ENCODE measurements at regions not wholly inside any gene's neighbourhood (a gene's known extent, or its start where the extent isn't known, plus 50 kb on each side); places are given as distances from the start of the nearest gene placed in this dataset.

DNA sequence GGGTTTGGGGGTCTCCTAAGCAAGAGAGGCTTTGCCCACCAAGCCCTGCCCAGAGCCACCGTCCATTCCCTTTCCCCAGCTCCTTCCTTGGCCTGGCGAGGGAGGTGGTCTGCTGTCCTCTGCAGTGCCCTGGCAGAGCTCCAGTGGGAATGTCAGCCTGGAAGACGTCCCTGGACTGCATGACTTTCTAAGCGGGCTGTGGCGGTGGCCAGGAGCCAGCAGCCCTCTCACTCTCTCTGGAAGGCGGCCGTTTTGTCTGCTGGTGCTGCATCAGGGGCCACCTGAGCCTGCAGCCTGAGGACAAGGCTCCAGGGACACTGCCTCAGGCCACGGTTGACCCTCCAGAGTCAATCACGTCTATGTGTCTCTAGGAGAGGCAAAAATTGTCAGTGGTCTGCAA, 271.0 kb downstream of the SKAP2 start:
- FAIRE-seq, result no peak
- TF ChIP-seq POLR2A (IDR thresholded peaks at IDR 0.05; ENCODE audit: low read depth, low read length) (no peak), POLR2AphosphoS5 (IDR thresholded peaks at IDR 0.05; ENCODE audit: low read depth, low read length) (no peak), TAF1 (IDR thresholded peaks at IDR 0.05; ENCODE audit: borderline replicate concordance, low read depth, low read length) (no peak)
- DNase-seq (ENCODE audit: insufficient read length), result no peak

DNA sequence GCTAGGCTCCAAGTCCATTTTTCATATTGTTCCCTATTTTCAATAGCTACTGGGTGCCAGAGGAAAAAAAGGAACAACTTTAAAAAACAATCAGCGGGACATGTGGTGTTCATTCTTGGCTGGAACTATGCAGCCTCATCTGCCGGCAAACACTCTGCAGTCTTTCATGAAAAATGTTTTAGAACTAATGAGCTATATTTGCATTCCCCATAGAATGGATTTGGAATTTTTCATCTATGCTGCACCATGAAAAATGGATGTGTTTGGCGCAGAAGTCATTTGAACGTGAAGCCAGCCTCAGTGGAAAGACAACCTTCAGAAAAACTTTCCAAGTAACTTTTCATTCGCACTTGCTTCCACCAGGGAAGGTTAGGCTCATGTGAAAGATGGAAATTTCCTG, 270.5 kb downstream of the SKAP2 start:
- FAIRE-seq, result no peak
- no peak for TF ChIP-seq POLR2A (IDR thresholded peaks at IDR 0.05; ENCODE audit: low read depth, low read length)
- TF ChIP-seq POLR2AphosphoS5 (IDR thresholded peaks at IDR 0.05; ENCODE audit: low read depth, low read length), result no peak
- TF ChIP-seq TAF1 (IDR thresholded peaks at IDR 0.05; ENCODE audit: borderline replicate concordance, low read depth, low read length), result no peak
- no peak for DNase-seq (ENCODE audit: insufficient read length)

- no peak for FAIRE-seq
- TF ChIP-seq TAF1 (IDR thresholded peaks at IDR 0.05; ENCODE audit: borderline replicate concordance, low read depth, low read length) (no peak), POLR2A (IDR thresholded peaks at IDR 0.05; ENCODE audit: low read depth, low read length) (no peak), POLR2AphosphoS5 (IDR thresholded peaks at IDR 0.05; ENCODE audit: low read depth, low read length) (no peak)
- DNase-seq (ENCODE audit: insufficient read length), result no peak
Observed at GRCh38 chr7:26594553-26594952, 269.8 kb downstream of the SKAP2 start.

DNA sequence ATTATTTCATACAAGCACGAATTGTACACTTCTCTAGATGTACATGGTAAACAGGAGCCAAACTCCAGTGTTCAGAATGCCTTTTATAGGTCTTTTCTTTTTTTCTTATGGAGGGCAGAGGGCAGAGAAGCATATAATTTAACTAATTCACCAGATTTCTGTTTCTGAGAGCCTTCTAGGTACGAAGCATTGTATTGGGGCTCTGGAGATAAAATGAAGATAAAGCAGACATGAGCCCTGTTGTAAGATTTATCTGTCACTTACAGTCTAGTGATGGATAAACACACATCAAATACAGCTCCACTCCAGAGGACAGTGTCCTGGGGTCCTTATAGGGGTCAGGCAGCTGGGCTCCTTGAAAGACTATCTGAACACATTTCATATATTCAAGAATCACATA, 265.5 kb downstream of the SKAP2 start:
- DNase-seq (ENCODE audit: insufficient read length), result no peak
- TF ChIP-seq POLR2AphosphoS5 (IDR thresholded peaks at IDR 0.05; ENCODE audit: low read depth, low read length) (no peak), TAF1 (IDR thresholded peaks at IDR 0.05; ENCODE audit: borderline replicate concordance, low read depth, low read length) (no peak), POLR2A (IDR thresholded peaks at IDR 0.05; ENCODE audit: low read depth, low read length) (no peak)
- FAIRE-seq, result no peak

GRCh38 chr7:26599982-26600381, 264.4 kb downstream of the SKAP2 start:
- DNase-seq (ENCODE audit: insufficient read length), result no peak

DNA sequence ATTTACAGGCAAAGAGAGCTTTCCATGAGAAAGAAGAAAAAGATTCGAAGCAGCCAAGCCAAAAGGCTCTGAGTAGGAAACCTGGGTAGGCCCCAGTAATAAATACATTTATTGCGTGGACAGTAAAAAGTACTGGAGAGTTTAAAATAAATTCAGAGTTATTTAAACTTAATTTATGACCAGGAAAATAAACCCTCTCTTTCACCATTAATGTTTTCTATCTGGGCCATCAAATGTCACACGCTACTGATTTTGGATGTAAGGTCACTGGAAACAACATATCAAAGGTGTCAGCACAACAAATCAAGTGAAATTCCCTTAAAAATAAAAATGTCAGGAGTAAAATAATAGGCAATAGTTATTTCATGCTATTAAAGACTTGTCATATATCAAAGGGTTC, 264.0 kb downstream of the SKAP2 start:
- FAIRE-seq (no peak), DNase-seq (ENCODE audit: insufficient read length) (no peak)
- TF ChIP-seq POLR2A (IDR thresholded peaks at IDR 0.05; ENCODE audit: low read depth, low read length), result no peak

More at GRCh38 chr7:26599982-26600381, 264.4 kb downstream of the SKAP2 start:
- no peak for FAIRE-seq
- TF ChIP-seq TAF1 (IDR thresholded peaks at IDR 0.05; ENCODE audit: borderline replicate concordance, low read depth, low read length) (no peak), POLR2AphosphoS5 (IDR thresholded peaks at IDR 0.05; ENCODE audit: low read depth, low read length) (no peak), POLR2A (IDR thresholded peaks at IDR 0.05; ENCODE audit: low read depth, low read length) (no peak)

DNA sequence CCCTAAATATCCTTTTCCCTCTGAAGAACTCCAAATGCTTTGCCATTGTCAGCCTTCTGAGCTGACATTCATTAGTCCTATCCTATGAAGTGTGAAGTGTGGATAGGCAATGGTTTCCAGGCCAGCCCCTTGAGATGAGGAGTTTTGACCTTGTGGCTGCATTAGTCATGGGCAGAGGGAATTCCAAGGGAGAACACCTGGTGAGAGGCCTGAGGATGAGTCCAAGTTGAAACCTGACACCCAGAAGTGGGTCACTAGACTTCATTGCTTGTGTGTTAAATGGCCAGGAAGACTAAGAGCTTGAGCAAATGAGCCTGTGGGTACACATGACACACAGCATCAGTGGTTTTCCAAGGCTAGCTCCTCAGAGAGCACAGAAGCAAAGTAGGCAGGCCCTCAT, 260.8 kb downstream of the SKAP2 start:
- no peak for TF ChIP-seq POLR2AphosphoS5 (IDR thresholded peaks at IDR 0.05; ENCODE audit: low read depth, low read length)
- TF ChIP-seq POLR2A (IDR thresholded peaks at IDR 0.05; ENCODE audit: low read depth, low read length), result no peak
- TF ChIP-seq TAF1 (IDR thresholded peaks at IDR 0.05; ENCODE audit: borderline replicate concordance, low read depth, low read length), result no peak
- FAIRE-seq (no peak), DNase-seq (ENCODE audit: insufficient read length) (no peak)

DNA sequence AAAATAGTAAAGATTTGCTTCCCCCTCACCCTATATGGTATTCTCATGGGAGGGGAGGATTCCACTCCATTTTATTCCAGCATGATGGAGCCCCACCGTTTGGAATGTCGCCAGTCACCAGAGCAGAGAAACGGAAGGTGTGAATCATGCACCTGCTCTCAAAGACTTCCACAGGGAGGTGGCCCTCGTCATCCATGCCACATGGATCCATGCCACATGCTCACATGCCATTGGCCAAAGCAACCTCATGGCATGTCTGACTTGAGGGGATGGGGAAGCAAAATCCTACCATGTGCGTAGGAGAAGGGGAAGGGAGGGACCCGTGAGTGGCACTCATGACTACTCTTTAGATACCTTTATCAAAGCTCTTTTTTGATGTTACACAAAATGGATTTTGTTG, 256.0 kb downstream of the SKAP2 start:
- DNase-seq (ENCODE audit: insufficient read length) (no peak), FAIRE-seq (no peak)
- TF ChIP-seq TAF1 (IDR thresholded peaks at IDR 0.05; ENCODE audit: borderline replicate concordance, low read depth, low read length) (no peak), POLR2A (IDR thresholded peaks at IDR 0.05; ENCODE audit: low read depth, low read length) (no peak), POLR2AphosphoS5 (IDR thresholded peaks at IDR 0.05; ENCODE audit: low read depth, low read length) (no peak)

DNA sequence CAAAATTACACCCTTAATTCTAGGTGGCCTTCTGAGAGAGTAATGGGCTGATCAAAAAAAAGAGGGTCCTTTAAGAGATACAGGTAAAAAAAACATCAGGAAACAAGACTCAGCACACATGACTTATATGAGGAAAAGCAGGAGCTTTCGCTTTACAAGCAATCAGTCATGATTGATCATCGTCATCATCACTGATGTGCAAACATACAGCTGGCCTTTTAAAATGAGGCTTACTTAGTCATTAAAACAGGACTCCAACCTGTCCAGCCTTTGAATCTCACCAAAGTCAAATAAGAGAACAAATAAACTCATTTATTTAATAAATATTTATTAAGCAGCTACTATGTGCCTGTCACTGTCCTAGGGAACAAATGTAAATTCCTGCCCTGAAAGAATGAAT, 255.3 kb downstream of the SKAP2 start:
- FAIRE-seq, result no peak
- DNase-seq (ENCODE audit: insufficient read length), result no peak
- TF ChIP-seq POLR2AphosphoS5 (IDR thresholded peaks at IDR 0.05; ENCODE audit: low read depth, low read length) (no peak), TAF1 (IDR thresholded peaks at IDR 0.05; ENCODE audit: borderline replicate concordance, low read depth, low read length) (no peak), POLR2A (IDR thresholded peaks at IDR 0.05; ENCODE audit: low read depth, low read length) (no peak)

GRCh38 chr7:26609532-26609931, 254.9 kb downstream of the SKAP2 start:
- DNase-seq (ENCODE audit: insufficient read length) (no peak), FAIRE-seq (no peak)
- no peak for TF ChIP-seq POLR2A (IDR thresholded peaks at IDR 0.05; ENCODE audit: low read depth, low read length)
- no peak for TF ChIP-seq POLR2AphosphoS5 (IDR thresholded peaks at IDR 0.05; ENCODE audit: low read depth, low read length)
- TF ChIP-seq TAF1 (IDR thresholded peaks at IDR 0.05; ENCODE audit: borderline replicate concordance, low read depth, low read length), result no peak

- DNase-seq (ENCODE audit: insufficient read length) (no peak), FAIRE-seq (no peak)
- no peak for TF ChIP-seq POLR2AphosphoS5 (IDR thresholded peaks at IDR 0.05; ENCODE audit: low read depth, low read length)
- TF ChIP-seq POLR2A (IDR thresholded peaks at IDR 0.05; ENCODE audit: low read depth, low read length), result no peak
- no peak for TF ChIP-seq TAF1 (IDR thresholded peaks at IDR 0.05; ENCODE audit: borderline replicate concordance, low read depth, low read length)
Observed at GRCh38 chr7:26612742-26613141, 251.6 kb downstream of the SKAP2 start.

GRCh38 chr7:26614503-26614902, 249.9 kb downstream of the SKAP2 start:
- TF ChIP-seq POLR2A (IDR thresholded peaks at IDR 0.05; ENCODE audit: low read depth, low read length), result no peak
- no peak for DNase-seq (ENCODE audit: insufficient read length)
- no peak for FAIRE-seq

- TF ChIP-seq POLR2A (IDR thresholded peaks at IDR 0.05; ENCODE audit: low read depth, low read length) (no peak), TAF1 (IDR thresholded peaks at IDR 0.05; ENCODE audit: borderline replicate concordance, low read depth, low read length) (no peak), POLR2AphosphoS5 (IDR thresholded peaks at IDR 0.05; ENCODE audit: low read depth, low read length) (no peak)
- DNase-seq (ENCODE audit: insufficient read length) (no peak), FAIRE-seq (no peak)
Observed at GRCh38 chr7:26616235-26616634, 248.2 kb downstream of the SKAP2 start.

All from GM12892 (cell line).